Amniotic epithelial cell (primary cell): ENCODE measurements at regions not wholly inside any gene's neighbourhood (a gene's known extent, or its start where the extent isn't known, plus 50 kb on each side); places are given as distances from the start of the nearest gene placed in this dataset.
"Not testable (repeated sequence)": the region's sequence is repeated elsewhere in the genome, so short reads cannot be mapped to it uniquely, and the experiment has no call there.

Experiments used
- DNase-seq: peaks from one replicate; pipeline ENCODE4 v3.0.0-alpha.2; 2010; ENCODE audit warnings: low read depth

DNA sequence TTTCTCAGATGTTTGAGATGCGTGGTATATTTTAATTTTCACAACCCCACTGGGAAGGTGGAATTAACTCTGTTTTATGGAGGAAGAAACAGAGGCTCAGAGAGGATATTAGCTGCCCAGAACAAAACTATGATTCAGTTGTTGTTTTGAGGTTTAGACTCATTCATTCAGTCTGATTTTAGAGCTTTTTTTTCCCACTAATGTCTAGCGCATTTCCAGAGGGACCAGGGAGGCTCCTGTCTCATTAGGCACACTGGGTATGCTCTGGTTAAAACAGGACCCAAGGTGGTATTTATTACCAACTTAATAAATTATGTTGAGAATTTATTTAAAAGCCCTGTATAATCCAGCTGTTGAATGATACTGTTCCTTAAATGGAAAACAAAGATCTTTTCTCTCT is 272.0 kb upstream of the RGMA start:
- DNase-seq = no peak

DNA sequence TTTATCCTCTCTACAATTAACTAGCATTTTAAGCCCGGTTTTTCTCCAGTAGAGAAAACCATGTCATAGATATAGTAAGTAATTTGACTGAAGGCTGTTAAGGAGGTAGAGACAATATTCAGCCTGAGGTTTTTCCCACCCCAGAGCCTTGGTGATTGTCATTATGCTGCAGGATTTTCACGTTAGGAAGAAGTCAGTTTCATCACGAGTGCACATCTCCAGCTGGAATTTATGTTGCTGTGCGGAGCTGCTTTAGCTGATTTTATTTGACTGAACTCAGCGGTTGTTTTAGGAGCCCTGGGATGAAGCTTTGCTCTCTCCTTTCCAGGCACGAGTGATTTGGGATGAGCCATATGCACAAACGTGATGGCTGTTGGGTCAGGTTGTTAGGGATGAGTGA is 271.3 kb upstream of the RGMA start:
- DNase-seq = no peak

DNA sequence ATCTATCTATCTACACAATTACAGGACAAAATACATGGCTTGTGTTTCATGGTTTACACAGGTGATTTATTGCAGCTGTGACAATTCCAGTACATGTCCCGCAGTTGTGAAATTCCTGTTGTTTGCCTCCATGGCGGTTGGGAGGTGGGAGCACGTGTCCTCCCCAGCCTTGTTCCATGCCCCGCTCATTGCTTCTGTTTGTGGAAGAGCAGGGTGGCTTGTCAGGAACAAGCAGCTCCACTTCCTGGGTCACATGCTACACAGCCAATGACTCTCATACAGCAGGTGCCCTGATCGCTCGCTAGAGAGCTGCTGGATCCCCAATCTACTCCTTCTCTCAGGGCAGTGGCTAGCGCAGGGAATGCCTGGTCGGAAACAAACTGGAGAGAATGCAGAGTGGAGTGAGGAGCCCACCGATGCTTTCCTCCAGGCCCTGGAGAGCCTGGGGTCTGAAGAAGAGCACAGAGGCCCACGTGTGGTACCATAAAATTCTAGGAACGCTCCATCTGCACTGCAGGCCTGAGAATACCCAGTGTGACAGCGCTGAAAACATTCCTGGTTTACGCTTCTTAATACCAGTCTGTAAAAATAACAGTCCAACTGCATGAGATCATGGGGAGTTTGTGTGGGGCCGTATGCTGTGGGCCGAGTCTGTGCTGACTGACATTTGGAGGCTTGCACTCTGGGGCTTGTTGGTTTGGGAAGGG is 270.6 kb upstream of the RGMA start:
- DNase-seq = no peak

DNA sequence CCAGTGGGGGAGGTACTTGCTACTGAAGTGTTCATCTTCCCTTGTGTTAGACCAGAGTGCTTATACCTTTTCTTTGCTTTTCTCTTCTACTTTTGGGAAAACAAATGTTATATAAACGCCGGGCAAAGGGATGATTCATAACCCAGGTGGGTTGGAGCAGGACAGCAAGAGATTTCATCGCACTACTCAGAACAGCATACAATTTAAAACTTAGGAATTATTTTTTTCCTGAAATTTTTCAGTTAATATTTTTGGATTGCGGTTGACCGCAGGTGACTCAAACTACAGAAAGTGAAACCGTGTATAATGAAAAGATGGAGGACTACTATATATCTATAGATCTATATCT is 270.0 kb upstream of the RGMA start:
- DNase-seq = no peak

DNA sequence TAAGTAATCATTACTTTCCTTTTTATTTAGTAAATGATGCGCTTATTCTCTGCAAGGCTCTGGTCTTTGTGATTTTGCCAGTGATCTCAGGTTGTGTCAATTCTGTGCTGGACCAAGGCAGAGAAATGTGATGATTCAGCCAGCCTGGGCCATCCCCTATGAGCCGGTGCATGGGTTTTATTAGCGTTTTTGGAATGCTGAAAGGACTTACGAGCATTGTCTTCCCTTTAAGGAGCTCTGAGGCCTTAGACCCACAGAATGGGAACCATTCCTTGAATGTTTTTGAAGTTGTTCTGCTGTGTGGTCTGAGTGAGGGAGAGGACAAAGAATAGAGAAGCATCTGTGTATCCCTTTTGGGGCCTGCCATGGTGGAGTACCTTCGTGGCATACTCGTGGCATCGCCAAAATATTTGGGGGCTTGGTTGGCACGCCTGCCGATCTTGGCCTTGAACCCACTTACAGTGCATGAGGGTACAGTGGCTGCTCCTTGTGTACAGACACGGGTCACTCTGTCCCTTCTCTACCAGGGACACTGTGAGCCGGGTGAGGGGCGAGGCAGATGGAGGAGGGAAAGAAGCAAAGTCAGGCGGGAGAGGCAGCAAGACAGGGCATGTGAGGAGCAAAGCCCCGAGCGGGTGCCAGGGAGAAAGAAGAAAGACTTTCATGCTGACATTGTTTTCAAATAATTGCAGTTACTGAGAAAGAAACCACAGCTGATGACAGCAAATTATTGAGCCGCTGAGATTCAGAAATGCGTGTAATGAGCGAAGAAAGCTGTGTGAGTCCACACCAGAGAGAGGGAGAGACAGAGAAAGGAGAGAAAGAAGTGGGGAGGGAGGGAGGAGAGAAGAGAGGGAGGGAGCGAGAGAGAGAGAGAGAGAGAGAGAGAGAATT is 269.4 kb upstream of the RGMA start:
- no peak for DNase-seq

DNA sequence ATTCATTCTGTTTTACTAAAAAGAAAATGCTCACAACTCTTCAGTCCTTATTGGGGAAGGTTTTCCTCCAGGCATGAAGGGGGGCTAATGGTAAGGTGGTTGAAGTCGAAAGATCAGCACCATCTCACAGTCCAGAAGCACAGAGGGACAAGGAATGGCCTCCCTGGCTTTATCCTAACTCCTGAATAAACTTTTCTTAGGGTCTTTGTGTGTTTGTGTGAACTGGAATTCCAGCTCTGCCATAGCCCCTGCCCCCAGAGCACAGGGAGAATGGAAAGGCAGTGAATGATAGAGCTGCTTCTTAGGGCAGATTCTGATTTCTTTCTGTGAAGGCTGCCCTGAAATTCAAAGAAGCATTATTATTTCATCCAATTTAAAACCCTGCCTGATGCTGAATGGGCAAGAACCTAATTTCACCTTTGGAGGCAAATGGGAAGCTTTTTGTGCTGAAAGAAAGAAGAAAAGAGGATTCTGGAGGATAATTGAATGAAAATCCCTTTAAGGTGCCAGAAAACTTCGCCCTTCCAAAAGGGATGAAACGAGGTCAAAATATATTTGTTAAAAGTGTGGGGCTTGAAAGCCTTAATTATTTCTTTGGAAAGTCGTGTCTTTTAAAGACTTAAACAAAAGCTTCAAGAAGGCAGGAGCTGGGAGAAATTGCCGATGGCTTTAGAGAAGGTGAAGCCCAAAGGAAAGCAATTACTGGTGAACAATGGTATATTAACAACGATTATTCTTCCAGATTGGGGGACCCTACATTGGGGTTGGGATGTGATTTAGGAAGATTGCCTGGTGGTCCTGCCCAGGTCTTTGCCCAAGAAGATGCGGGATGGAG is 259.9 kb upstream of the RGMA start:
- DNase-seq = no peak

DNA sequence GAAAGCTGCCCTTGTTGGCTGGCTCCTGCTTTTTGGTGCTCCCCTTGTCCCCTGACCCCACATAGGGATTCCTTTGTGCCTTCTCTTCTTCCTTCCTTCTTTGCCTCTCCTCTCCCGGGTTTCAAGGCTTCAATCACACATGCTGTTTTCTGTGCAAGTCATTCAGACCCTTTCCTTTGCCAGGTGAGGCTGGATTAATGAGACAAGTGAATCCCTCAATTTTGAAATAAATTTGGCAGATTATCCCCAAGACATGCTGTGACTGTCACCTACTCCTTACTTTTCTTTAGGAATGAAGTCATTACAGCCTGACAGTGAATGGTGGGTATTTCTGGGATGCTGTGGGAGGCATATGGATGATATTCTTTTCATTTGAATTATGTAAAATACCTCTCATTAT is 259.0 kb upstream of the RGMA start:
- DNase-seq = no peak

DNA sequence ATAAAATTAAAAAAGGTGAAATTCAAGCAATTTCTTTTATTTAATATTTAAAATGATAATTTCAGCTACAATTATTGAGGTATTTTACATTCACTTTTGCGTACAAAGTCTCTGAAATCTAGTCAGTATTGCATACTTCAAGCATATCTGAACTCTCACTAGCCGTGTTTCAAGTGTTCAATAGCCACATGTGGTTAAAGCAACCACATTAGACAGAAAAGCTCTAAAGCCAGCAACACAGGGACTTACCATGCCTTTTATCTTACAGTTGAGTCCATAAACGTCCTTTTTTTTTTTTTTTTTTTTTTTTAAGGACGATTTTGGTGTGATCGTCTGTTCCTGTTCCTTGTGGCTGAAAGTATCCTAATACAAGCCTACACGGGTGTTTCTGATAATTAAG is 257.0 kb upstream of the RGMA start:
- no peak for DNase-seq

DNA sequence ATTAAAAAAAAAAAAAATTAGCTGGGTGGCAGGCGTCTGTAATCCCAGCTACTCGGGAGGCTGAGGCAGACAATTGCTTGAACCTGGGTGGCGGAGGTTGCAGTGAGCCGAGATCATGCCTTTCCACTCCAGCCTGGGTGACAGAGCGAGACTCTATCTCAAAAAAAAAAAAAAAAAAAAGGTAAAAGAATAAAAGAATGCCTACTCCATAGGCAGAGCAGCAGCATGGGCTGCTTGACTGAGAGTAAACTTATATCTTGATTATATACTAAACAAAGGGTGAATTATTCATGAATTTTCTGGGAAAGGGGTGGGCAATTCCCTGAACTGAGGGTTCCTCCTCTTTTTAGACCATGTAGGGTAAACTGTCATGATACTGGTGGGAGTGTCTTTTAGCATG is 254.4 kb upstream of the RGMA start:
- not testable (repeated sequence) for DNase-seq

DNA sequence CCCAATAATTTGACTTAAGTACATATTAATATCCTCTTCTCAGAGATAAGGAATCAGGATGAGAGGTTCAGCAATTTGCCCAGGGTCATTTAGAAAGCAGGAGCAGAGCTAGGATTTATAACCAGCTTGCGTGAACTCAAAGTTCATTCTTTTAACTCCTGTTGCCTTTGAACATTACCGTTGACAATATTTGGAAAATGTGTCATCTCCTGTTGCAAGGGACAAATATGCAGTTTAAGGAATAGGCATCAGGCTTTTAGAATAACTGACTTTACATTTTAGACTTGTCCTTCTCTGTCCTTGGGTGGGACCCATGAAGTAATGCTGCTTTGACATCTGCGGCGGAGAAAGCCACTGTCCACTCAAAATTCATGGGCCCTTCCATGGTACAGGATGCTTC is 252.2 kb upstream of the RGMA start:
- DNase-seq = no peak

DNA sequence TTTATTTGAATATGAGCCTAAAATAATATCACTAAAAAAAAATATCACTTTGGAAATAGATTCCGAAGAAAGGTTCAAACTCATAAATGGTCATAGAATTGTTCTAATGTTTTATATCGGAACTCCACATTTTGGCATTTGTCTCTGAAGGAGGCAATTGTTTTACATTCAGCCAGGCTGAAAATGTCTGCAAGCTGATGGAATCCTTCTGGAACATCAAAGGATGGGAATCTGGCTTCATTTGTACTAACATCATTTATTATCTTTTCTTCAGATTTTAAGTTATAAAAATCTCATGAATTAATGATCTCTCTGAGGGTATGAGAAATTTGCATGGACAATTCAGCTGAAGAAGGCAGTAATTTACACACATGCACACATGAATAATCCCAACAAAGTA is 251.4 kb upstream of the RGMA start:
- DNase-seq = no peak

DNA sequence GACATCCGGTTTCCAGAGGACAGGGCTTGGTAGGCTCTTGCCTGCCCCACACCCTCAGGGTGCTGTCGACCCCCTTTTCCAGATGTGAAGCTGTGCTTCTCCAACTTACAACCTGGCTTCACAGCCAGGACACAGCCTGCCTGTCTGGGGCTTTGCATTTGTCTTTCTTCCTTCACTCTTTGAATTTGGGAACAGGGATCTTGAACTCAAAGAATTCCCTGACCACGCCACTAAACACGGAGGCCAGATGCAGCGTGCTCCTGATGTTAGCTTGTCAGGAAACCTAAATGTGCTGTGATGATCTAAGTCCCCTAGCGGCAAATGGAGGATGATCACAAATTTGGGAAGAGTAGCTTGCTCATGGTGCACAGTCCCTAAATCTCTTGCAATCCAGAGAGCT is 244.8 kb upstream of the RGMA start:
- no peak for DNase-seq

DNA sequence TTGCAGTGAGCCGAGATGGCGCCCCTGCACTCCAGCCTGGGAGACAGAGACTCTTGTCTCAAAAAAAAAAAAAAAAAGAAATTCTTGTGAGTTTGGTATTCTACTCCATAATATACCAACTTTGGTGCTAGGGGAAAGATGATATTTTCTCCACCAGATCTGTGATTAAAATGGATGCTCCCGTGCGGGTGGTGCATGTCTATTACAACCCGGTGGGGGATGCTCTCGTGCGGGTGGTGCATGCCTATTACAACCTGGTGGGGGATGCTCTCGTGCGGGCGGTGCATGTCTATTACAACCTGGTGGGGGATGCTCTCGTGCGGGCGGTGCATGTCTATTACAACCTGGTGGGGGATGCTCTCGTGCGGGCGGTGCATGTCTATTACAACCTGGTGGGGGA is 244.1 kb upstream of the RGMA start:
- DNase-seq = not testable (repeated sequence)

DNA sequence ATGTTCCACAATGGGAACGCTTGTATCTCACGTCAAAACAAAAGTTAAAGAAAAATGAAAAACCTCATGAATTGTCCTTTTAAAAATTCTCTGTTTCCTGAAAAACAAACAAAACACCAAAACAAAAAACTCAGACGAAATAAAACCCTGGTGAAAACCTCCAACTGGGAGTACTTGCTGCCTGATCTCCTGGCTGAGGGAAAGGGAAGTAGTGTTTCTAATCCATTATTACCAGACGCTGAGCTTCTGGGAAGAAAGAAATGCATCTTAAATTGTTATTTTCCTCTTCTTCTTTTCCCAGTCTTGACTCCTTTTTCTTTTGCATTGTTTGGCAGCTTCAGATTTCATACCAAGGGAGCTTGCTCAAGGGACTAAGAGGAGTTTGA is 243.2 kb upstream of the RGMA start:
- no peak for DNase-seq

DNA sequence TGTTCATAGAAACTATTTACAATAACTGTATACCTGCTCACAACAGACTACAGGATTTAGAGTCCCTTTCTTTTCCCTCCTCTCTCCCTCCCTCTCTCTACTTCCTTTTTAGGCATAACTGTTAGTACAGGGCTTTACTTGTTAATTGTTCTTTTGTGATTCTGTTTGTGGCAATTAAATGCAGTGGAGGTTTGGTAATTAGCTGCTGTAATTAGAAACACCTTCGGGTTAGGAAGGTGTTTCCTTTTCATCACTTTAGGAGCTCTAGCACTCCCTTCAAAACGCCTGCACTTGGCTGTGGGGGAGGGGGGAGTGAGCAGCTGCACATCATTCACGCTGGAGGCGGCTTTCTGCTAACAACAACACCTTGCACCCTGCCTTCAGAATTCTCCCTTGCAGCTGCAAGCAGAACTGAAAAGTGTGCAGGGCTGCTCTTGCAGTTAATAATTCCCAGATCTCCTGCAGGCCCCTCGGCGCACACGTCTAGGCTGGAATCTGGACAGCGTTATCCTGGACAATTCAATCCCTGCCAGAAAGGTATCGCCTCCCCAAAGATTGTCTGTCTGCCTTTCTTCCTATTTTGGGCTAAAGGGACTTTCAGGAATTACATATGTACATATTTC is 242.6 kb upstream of the RGMA start:
- no peak for DNase-seq

DNA sequence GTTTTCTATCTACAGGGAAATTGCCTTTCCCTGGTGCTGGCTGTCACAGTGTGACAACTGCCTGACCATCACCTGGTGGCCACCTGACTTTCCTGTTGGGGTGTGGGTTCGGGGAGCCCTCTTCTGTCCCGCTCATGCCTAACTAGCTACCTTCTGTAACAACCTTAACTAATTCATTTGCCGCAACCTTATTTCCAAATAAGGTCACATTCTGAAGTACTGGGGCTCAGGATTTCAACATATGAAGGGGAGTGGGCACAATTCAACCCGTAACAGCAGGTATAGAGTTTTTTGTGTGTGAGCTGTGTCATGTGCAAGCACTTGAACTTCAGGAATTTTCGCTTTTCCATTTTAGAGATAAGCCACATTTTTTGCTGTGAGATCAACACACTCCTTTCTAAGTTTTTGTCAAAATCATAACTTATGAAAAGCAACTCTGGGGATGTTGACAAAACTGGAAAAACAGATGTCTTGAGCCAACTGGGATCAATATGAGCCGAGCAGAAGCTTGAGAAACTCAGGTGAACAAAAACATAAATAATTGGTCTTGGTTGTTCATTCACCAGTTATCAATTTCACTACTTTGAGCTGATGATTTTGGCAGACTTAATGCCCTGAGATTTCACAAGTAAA is 242.0 kb upstream of the RGMA start:
- no peak for DNase-seq

DNA sequence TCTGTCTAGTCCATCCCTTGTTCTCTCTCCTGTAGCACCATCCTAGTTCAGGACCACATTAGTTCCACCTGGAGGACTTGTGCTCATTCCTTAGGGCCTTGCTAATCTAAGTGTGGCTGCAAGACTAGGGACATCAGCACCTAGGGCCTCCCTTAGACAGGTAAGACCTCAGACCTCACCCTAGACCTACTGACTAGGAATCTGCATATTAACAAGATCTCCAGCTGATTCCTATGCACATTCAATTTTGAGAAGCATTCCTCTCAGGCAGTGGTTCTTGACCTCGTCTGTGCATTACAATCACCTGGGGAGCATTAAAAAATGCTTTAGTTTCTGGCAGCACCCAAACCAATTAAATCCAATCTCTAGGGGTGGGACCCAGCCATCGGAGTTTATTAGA is 238.4 kb upstream of the RGMA start:
- no peak for DNase-seq

DNA sequence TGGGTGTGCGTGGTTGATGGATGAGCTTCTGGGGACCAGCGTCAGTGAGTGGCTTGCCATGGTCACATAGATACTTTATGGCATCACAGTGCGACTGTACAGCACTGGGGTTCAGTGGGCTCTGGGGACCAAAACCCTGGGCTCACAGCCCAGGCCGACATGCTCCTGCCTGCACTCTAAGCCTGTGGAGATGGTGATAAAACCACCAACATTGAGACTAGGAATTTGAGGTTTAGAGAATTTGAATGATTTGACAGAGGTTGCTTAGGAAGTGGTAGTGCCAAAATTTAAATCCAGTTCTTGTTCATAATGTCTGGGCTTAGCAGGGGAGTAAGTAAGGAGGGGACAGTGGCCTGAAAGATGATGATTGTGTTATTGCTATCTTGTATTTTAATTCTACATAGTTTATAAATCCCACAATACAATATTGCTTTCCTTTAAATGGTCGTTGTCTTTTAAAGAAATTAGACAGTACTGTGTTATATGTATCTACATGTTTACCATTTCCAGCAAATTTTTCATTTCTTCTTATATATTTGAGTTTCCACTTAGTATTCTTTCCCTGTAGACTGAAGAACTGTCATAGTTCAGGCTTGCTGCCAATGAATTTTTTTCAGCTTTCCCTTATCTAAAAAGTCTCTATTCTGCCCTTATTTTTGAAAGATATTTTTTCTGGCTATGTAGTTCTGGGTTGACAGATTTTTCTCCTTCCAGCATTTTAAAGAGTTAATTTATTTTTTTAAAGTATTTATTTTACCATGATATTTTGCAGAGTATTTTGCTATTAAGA is 235.4 kb upstream of the RGMA start:
- DNase-seq = no peak

DNA sequence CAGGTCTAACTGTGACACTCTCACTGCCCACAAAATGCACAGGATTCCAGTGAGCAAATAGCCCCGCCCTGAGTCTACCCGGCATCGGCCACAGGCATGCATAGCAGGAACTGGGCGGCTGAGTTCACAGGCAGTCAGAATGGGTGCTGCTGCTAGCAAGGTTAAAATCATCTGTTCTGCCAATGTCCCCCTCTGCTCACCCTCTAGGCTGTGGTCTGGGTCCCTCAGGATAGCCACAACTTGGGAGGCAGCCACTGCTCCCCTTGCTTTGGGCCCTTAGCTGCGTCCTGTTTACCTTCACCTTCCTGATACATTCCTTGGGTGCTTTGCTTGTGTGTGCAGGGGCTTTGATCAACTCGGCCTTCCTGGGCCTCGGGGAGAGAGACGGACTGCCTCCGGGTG is 232.9 kb upstream of the RGMA start:
- no peak for DNase-seq

DNA sequence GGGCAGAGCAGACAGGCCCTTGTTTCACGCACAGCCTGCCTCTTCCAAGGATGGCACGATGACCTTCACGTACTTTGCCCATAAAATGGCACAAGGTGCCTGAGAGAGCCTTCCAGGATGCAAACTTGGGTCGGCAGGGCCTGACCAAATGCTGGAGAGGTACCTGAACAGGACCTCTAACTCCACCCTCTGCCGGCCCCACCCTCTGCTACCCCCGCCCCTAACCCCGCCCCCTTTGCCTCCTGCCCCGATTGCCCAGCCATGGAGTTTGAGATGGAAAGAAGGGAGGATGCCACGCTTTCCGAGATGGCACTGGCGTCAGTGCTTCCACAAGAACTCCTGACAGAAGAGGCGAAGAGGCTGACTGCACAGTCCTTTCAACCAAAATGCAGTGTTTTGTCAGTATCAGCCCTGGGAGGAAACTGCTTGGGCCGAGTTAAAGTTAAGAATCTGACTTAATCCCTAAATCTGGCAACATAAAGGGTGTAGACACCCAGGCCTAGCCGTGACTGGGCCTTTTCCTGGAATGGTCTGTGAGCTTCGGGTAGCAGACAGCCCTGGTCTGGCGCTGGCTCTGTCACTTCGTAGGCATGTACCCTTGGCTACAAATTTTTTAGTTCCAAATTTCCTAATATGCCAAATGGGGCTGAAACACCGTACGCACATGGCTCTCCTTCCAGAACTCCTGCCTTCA is 230.3 kb upstream of the RGMA start:
- no peak for DNase-seq

DNA sequence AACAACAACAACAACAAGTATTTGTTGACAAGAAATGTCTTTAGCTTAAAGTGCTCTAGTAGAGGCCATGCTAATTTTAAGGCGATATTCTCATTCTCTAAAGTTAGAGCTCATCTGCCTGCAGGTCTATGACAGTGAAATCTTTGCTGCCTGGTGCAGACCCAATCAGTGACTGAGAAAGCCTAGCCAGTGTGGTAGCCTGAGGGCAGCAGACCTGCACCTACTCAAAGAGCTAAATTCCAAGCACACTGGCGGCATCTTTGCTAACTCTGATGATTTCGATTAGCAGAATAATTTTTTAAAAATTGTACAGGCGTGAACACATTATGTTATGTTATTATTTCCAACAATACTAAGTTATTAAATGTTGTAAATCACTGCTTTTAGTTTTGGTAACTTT is 228.8 kb upstream of the RGMA start:
- no peak for DNase-seq
